Sigmoid colon (tissue), 6 donors: ENCODE measurements at regions not wholly inside any gene's neighbourhood (a gene's known extent, or its start where the extent isn't known, plus 50 kb on each side); places are given as distances from the start of the nearest gene placed in this dataset.

Source experiments
- DNase-seq: peaks from one replicate; pipeline ENCODE4 v3.0.0-alpha.2; 2019
- H3K27ac ChIP-seq, 4 donors: fragments of 200-600 bp; sonication (generic); one replicate each; pipeline ENCODE4 v1.5.1; 2016 to 2019; ENCODE audit warnings: mild to moderate bottlenecking in 1 of 4
- H3K27me3 ChIP-seq, 3 donors: fragments of 200-600 bp; sonication (generic); one replicate each; pipeline ENCODE4 v1.5.1; 2019; ENCODE audit warnings: mild to moderate bottlenecking in 1 of 3
- H3K36me3 ChIP-seq, 4 donors: fragments of 200-600 bp; sonication (generic); one replicate each; pipeline ENCODE4 v1.5.1; 2016 to 2019
- H3K4me1 ChIP-seq, 4 donors: fragments of 200-600 bp; sonication (generic); one replicate each; pipeline ENCODE4 v1.5.1; 2017 to 2019
- H3K4me3 ChIP-seq, 4 donors: fragments of 200-600 bp; sonication (generic); one replicate each; pipeline ENCODE4 v1.5.1; 2017 to 2019; ENCODE audit warnings: mild to moderate bottlenecking in 2 of 4, moderate library complexity in 1 of 4
- H3K9me3 ChIP-seq, 4 donors: fragments of 200-600 bp in 3 of 4; sonication (generic) in 3 of 4; one replicate each; pipeline versions ENCODE4 v1.5.1 to v1.6.1; 2013 to 2019
- CTCF ChIP-seq, 4 experiments: fragments of 450-650 bp in 3 of 4; fragments of 200-600 bp in 1 of 4; IDR thresholded peaks; one replicate each; pipeline ENCODE4 v1.5.1; 2016 to 2019; ENCODE audit warnings: antibody characterized with exemption in 4 of 4, mild to moderate bottlenecking in 3 of 4, moderate library complexity in 2 of 4
- EP300 ChIP-seq, 4 donors: sonication (generic); formaldehyde crosslinking; IDR thresholded peaks; one replicate each; pipeline ENCODE4 v1.6.1; 2017; ENCODE audit warnings: antibody characterized with exemption in 4 of 4
- POLR2A ChIP-seq, 2 donors: fragments of 450-650 bp; IDR thresholded peaks; one replicate each; pipeline ENCODE4 v1.6.1; 2016; ENCODE audit warnings: antibody characterized with exemption in 2 of 2, mild to moderate bottlenecking in 2 of 2, moderate library complexity in 2 of 2
- POLR2AphosphoS5 ChIP-seq, 4 donors: sonication (generic); formaldehyde crosslinking; IDR thresholded peaks; one replicate each; pipeline ENCODE4 v1.6.1; 2017; ENCODE audit warnings: antibody characterized with exemption in 4 of 4
- WGBS, 2 donors: extraction: QIAGEN DNeasy Blood & Tissue Kit; methylation state at CpG; one replicate each; pipeline ENCODE4 v1.1.7; 2013; 5-methylcytosine and 5-hydroxymethylcytosine counted together
- intact Hi-C: fragments of 100-400 bp; cut with DNase I; formaldehyde crosslinking; loops from one replicate; pipeline ENCODE4 v1.15.1; 2023
- donor health status: healthy with polysubstance abuse.
- donor health status: healthy.

GRCh38 chr13:85166891-85167290 lies 632.3 kb downstream of the SLITRK6 start:
- TF ChIP-seq POLR2AphosphoS5 (IDR thresholded peaks at IDR 0.05) (no peak), EP300 (IDR thresholded peaks at IDR 0.05) (no peak), POLR2A (IDR thresholded peaks at IDR 0.05) (no peak), CTCF (IDR thresholded peaks at IDR 0.05) (no peak)
- H3K27me3 ChIP-seq = no peaks in the 10 kb centered on the region
- DNase-seq = no peak
- H3K9me3 ChIP-seq = no peaks in the 10 kb centered on the region
- 75 to 78% methylated on average over 1 of the region's 1 CpG for WGBS, 2 donors
- H3K4me3 ChIP-seq = no peak overlapping the region
- intact Hi-C loops = no loop called here
- H3K36me3 ChIP-seq = no peaks in the 10 kb centered on the region
- no peak overlapping the region for H3K27ac ChIP-seq
- no peaks in the 10 kb centered on the region for H3K4me1 ChIP-seq

GRCh38 chr13:85163063-85163462 lies 636.2 kb downstream of the SLITRK6 start:
- 56 to 82% methylated on average over 2 of the region's 2 CpGs for WGBS, 2 donors
- H3K36me3 ChIP-seq = no peaks in the 10 kb centered on the region
- DNase-seq = no peak
- H3K4me1 ChIP-seq = no peaks in the 10 kb centered on the region
- no peak overlapping the region for H3K27ac ChIP-seq
- intact Hi-C loops = no loop called here
- no peaks in the 10 kb centered on the region for H3K9me3 ChIP-seq
- no peak overlapping the region for H3K4me3 ChIP-seq
- TF ChIP-seq POLR2A (IDR thresholded peaks at IDR 0.05) (no peak), CTCF (IDR thresholded peaks at IDR 0.05) (no peak), POLR2AphosphoS5 (IDR thresholded peaks at IDR 0.05) (no peak), EP300 (IDR thresholded peaks at IDR 0.05) (no peak)
- H3K27me3 ChIP-seq = no peaks in the 10 kb centered on the region

- WGBS, 2 donors = 70 to 76% methylated on average over 4 of the region's 4 CpGs
- H3K4me3 ChIP-seq = no peak overlapping the region
- H3K36me3 ChIP-seq = no peaks in the 10 kb centered on the region
- intact Hi-C loops = no loop called here
- no peak for DNase-seq
- no peak overlapping the region for H3K27ac ChIP-seq
- H3K4me1 ChIP-seq = no peaks in the 10 kb centered on the region
- H3K9me3 ChIP-seq = no peaks in the 10 kb centered on the region
- H3K27me3 ChIP-seq = no peaks in the 10 kb centered on the region
- TF ChIP-seq POLR2AphosphoS5 (IDR thresholded peaks at IDR 0.05) (no peak), CTCF (IDR thresholded peaks at IDR 0.05) (no peak)
Observed at GRCh38 chr13:85148009-85148408, 651.2 kb downstream of the SLITRK6 start.

- no peak overlapping the region for H3K4me3 ChIP-seq
- no peak overlapping the region for H3K27ac ChIP-seq
- H3K9me3 ChIP-seq = no peaks in the 10 kb centered on the region
- no peaks in the 10 kb centered on the region for H3K36me3 ChIP-seq
- no peaks in the 10 kb centered on the region for H3K27me3 ChIP-seq
- H3K4me1 ChIP-seq = no peaks in the 10 kb centered on the region
- intact Hi-C loops = no loop called here
- no peak for TF ChIP-seq EP300 (IDR thresholded peaks at IDR 0.05)
- TF ChIP-seq POLR2AphosphoS5 (IDR thresholded peaks at IDR 0.05) = no peak
- TF ChIP-seq CTCF (IDR thresholded peaks at IDR 0.05) = no peak
- TF ChIP-seq POLR2A (IDR thresholded peaks at IDR 0.05) = no peak
- DNase-seq = no peak
- WGBS, 2 donors = 74 to 78% methylated on average over 2 of the region's 2 CpGs
Observed at GRCh38 chr13:85142351-85142927, 656.8 kb downstream of the SLITRK6 start.

GRCh38 chr13:85141401-85141800 lies 657.8 kb downstream of the SLITRK6 start:
- TF ChIP-seq POLR2AphosphoS5 (IDR thresholded peaks at IDR 0.05) = no peak
- TF ChIP-seq EP300 (IDR thresholded peaks at IDR 0.05) = no peak
- TF ChIP-seq POLR2A (IDR thresholded peaks at IDR 0.05) = no peak
- TF ChIP-seq CTCF (IDR thresholded peaks at IDR 0.05) = no peak
- no peak for DNase-seq
- Histone ChIP-seq H3K9me3 (no peaks in the 10 kb centered on the region), H3K4me1 (no peaks in the 10 kb centered on the region), H3K36me3 (no peaks in the 10 kb centered on the region), H3K27me3 (no peaks in the 10 kb centered on the region), H3K27ac (no peak overlapping the region), H3K4me3 (no peak overlapping the region)
- intact Hi-C loops = no loop called here
- WGBS, 2 donors = 75 to 76% methylated on average over 2 of the region's 2 CpGs
